GM19240 (cell line): ENCODE measurements at regions not wholly inside any gene's neighbourhood (a gene's known extent, or its start where the extent isn't known, plus 50 kb on each side); places are given as distances from the start of the nearest gene placed in this dataset.

Experiments
- DNase-seq: peaks from one replicate; pipeline ENCODE4 v3.0.0; 2011; ENCODE audit warnings: low spot score; ENCODE audit not compliant: insufficient read length

GRCh38 chr11:15801616-15802015, 554.7 kb downstream of the SOX6 start:
- DNase-seq: no peak

GRCh38 chr11:15805726-15806125, 550.6 kb downstream of the SOX6 start:
- no peak for DNase-seq

GRCh38 chr11:15806217-15806616, 550.1 kb downstream of the SOX6 start:
- no peak for DNase-seq

GRCh38 chr11:15807827-15808226, 548.5 kb downstream of the SOX6 start:
- no peak for DNase-seq

- no peak for DNase-seq
Measured at GRCh38 chr11:15810082-15810481, 546.3 kb downstream of the SOX6 start.

- no peak for DNase-seq
Measured at GRCh38 chr11:15810525-15810924, 545.8 kb downstream of the SOX6 start.

- DNase-seq: no peak
Measured at GRCh38 chr11:15815246-15816195, 540.8 kb downstream of the SOX6 start.

GRCh38 chr11:15816260-15816871, 540.0 kb downstream of the SOX6 start:
- no peak for DNase-seq

- no peak for DNase-seq
Measured at GRCh38 chr11:15817001-15817400, 539.3 kb downstream of the SOX6 start.

GRCh38 chr11:15818132-15818842, 538.1 kb downstream of the SOX6 start:
- DNase-seq: no peak

- peak; percentile 11 for DNase-seq
Measured at GRCh38 chr11:15819679-15820286, 536.6 kb downstream of the SOX6 start.

- DNase-seq: no peak
Measured at GRCh38 chr11:15821451-15821850, 534.9 kb downstream of the SOX6 start.

GRCh38 chr11:15824060-15824459, 532.3 kb downstream of the SOX6 start:
- no peak for DNase-seq

GRCh38 chr11:15825976-15826650, 530.2 kb downstream of the SOX6 start:
- DNase-seq: no peak

- no peak for DNase-seq
Measured at GRCh38 chr11:15826826-15827225, 529.5 kb downstream of the SOX6 start.

- no peak for DNase-seq
Measured at GRCh38 chr11:15828215-15828853, 528.0 kb downstream of the SOX6 start.

- DNase-seq: no peak
Measured at GRCh38 chr11:15829312-15829711, 527.0 kb downstream of the SOX6 start.

- no peak for DNase-seq
Measured at GRCh38 chr11:15830741-15831428, 525.5 kb downstream of the SOX6 start.

- DNase-seq: no peak
Measured at GRCh38 chr11:15835788-15836411, 520.4 kb downstream of the SOX6 start.

GRCh38 chr11:15836795-15837194, 519.6 kb downstream of the SOX6 start:
- DNase-seq: no peak
